HEK293 (cell line): ENCODE measurements at regions not wholly inside any gene's neighbourhood (a gene's known extent, or its start where the extent isn't known, plus 50 kb on each side); places are given as distances from the start of the nearest gene placed in this dataset.

Experiments used
- CTCF ChIA-PET: fragments of 350-600 bp; formaldehyde crosslinking; extraction: SDS; loops from one replicate; lab custom pipeline; 2021; ENCODE audit warnings: antibody characterized with exemption; lab: Yijun Ruan, JAX
- POLR2A ChIA-PET: fragments of 300-600 bp; formaldehyde crosslinking; extraction: SDS; loops from one replicate; lab custom pipeline; 2020; ENCODE audit warnings: antibody characterized with exemption, inconsistent platforms; lab: Yijun Ruan, JAX
- H3K27ac ChIP-seq: fragments of 200-500 bp; sonication (Bioruptor generic); 2 replicates; pipeline ENCODE4 v1.5.1; 2014; ENCODE audit warnings: low read depth, low read length, control low read depth, inconsistent platforms; ENCODE audit errors: extremely low read depth
- H3K36me3 ChIP-seq, 2 experiments: fragments of 200-500 bp in 1 of 2; sonication (Bioruptor generic) in 1 of 2; 1 replicate in 1 of 2; 2 replicates in 1 of 2; pipeline ENCODE4 v1.5.1; 2014 to 2017; ENCODE audit warnings: inconsistent platforms in 2 of 2, low read length in 2 of 2; ENCODE audit not compliant: control insufficient read depth in 2 of 2, insufficient read depth in 1 of 2
- H3K4me1 ChIP-seq: fragments of 200-500 bp; sonication (Bioruptor generic); 2 replicates; pipeline ENCODE4 v1.5.1; 2014; ENCODE audit warnings: mild to moderate bottlenecking, low read length, inconsistent platforms; ENCODE audit not compliant: control insufficient read depth, insufficient read depth
- H3K4me3 ChIP-seq: 2 replicates; pipeline ENCODE4 v1.5.1; 2011; ENCODE audit warnings: low read depth, mild to moderate bottlenecking, control low read depth, low read length, moderate library complexity
- H3K9me3 ChIP-seq: fragments of 200-500 bp; sonication (Bioruptor generic); 2 replicates; pipeline ENCODE4 v1.5.1; 2014; ENCODE audit warnings: low read depth, low read length, inconsistent platforms; ENCODE audit not compliant: control insufficient read depth, insufficient read depth
- EGR2 ChIP-seq: fragments of 450-650 bp; formaldehyde crosslinking; IDR thresholded peaks from 2 replicates; pipeline ENCODE4 v1.5.1; 2016; ENCODE audit warnings: low read depth, missing biosample characterization, missing genetic modification characterization
- OSR2 ChIP-seq: fragments of 450-650 bp; formaldehyde crosslinking; IDR thresholded peaks from 2 replicates; pipeline ENCODE4 v1.5.1; 2016; ENCODE audit warnings: missing biosample characterization, missing genetic modification characterization
- WT1 ChIP-seq: fragments of 450-650 bp; formaldehyde crosslinking; IDR thresholded peaks from 2 replicates; pipeline ENCODE4 v1.5.1; 2016; ENCODE audit warnings: missing biosample characterization, missing genetic modification characterization
- ZBTB21 ChIP-seq: fragments of 450-650 bp; formaldehyde crosslinking; IDR thresholded peaks from 2 replicates; pipeline ENCODE4 v1.5.1; 2017; ENCODE audit warnings: missing biosample characterization, missing genetic modification characterization
- ZBTB8A ChIP-seq: fragments of 450-650 bp; formaldehyde crosslinking; IDR thresholded peaks from 2 replicates; pipeline ENCODE4 v1.5.1; 2016; ENCODE audit warnings: missing biosample characterization, missing genetic modification characterization
- ZEB2 ChIP-seq: fragments of 450-650 bp; formaldehyde crosslinking; IDR thresholded peaks from 2 replicates; pipeline ENCODE4 v1.5.1; 2016; ENCODE audit warnings: missing biosample characterization, missing genetic modification characterization
- ZNF10 ChIP-seq: fragments of 450-650 bp; formaldehyde crosslinking; IDR thresholded peaks from 2 replicates; pipeline ENCODE4 v1.5.1; 2017; ENCODE audit warnings: missing biosample characterization, missing genetic modification characterization
- ZNF148 ChIP-seq: fragments of 450-650 bp; formaldehyde crosslinking; IDR thresholded peaks from 2 replicates; pipeline ENCODE4 v1.5.0; 2017; ENCODE audit warnings: missing biosample characterization, missing genetic modification characterization, borderline replicate concordance
- ZNF341 ChIP-seq: fragments of 450-650 bp; formaldehyde crosslinking; IDR thresholded peaks from 2 replicates; pipeline ENCODE4; 2016; ENCODE audit warnings: low read depth, missing biosample characterization, missing genetic modification characterization
- ZNF558 ChIP-seq: fragments of 450-650 bp; formaldehyde crosslinking; IDR thresholded peaks from 2 replicates; pipeline ENCODE4 v1.5.1; 2016; ENCODE audit warnings: missing biosample characterization, missing genetic modification characterization
- ZNF580 ChIP-seq: fragments of 450-650 bp; formaldehyde crosslinking; IDR thresholded peaks from 2 replicates; pipeline ENCODE4 v1.5.1; 2016; ENCODE audit warnings: missing biosample characterization, missing genetic modification characterization
- ZNF664 ChIP-seq: fragments of 450-650 bp; formaldehyde crosslinking; IDR thresholded peaks from 2 replicates; pipeline ENCODE4 v1.5.1; 2016; ENCODE audit warnings: missing biosample characterization, missing genetic modification characterization
- TF ChIP-seq, protein P1 (sequence below): fragments of 450-650 bp; formaldehyde crosslinking; conservative IDR thresholded peaks from 2 replicates; pipeline ENCODE4 v1.5.1; 2016; ENCODE audit warnings: low read depth, missing biosample characterization, missing genetic modification characterization
- TF ChIP-seq, protein P2 (sequence below): fragments of 450-650 bp; formaldehyde crosslinking; IDR thresholded peaks from 2 replicates; pipeline ENCODE4; 2016; ENCODE audit warnings: missing biosample characterization, missing genetic modification characterization

DNA sequence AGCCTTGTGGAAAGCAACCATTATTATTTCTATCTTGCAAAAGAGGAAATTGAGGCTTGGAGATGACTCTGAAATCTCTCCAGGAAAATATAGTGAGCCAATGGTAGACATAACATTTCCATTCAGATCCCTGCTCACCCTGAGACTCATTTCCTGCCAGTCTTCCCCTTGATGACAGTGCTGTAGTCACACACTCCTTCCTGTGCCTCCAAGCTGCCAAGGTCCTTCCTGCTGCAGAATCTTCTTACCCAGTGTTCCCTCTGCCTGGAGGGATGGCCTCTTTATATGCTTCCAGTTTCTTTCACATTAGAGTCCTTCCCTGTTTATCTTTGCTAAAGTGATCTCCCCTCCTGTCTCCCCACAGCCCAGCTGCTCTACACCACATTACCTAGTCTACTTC is 648.1 kb downstream of the TOX3 start:
- ChIA-PET CTCF (interaction anchor here (0.6 to 0.7 kb wide), 2 partner anchors 15 to 561 kb away, joined by 3 to 5 read pairs; no protein-coding TSS in a partner anchor), POLR2A (no interaction called here)
- Histone ChIP-seq H3K27ac (no peak overlapping the region), H3K36me3 (no peaks in the 10 kb centered on the region), H3K4me3 (no peak overlapping the region), H3K9me3 (no peaks in the 10 kb centered on the region), H3K4me1 (no peaks in the 10 kb centered on the region)
- no peak for TF ChIP-seq ZEB2 (tag by site-specific recombination)
- TF ChIP-seq ZNF558 (tag by site-specific recombination) = no peak

- CTCF ChIA-PET = interaction anchor here (0.6 kb wide), 1 partner anchor 53 kb away, joined by 3 read pairs; no protein-coding TSS in a partner anchor
- no peaks in the 10 kb centered on the region for H3K4me1 ChIP-seq
- TF ChIP-seq ZNF580 (tag by site-specific recombination) = no peak
- no peak for TF ChIP-seq ZNF10 (tag by site-specific recombination)
- TF ChIP-seq ZBTB8A (tag by site-specific recombination) = no peak
- no peak for TF ChIP-seq WT1 (tag by site-specific recombination)
- TF ChIP-seq ZNF148 (tag by site-specific recombination) = no peak
- no peak for TF ChIP-seq ZNF341 (tag by site-specific recombination)
- TF ChIP-seq EGR2 (tag by site-specific recombination) = no peak
- no peak for TF ChIP-seq OSR2 (tag by site-specific recombination)
- TF ChIP-seq ZNF664 (tag by site-specific recombination) = no peak
- TF ChIP-seq, protein P1, sequence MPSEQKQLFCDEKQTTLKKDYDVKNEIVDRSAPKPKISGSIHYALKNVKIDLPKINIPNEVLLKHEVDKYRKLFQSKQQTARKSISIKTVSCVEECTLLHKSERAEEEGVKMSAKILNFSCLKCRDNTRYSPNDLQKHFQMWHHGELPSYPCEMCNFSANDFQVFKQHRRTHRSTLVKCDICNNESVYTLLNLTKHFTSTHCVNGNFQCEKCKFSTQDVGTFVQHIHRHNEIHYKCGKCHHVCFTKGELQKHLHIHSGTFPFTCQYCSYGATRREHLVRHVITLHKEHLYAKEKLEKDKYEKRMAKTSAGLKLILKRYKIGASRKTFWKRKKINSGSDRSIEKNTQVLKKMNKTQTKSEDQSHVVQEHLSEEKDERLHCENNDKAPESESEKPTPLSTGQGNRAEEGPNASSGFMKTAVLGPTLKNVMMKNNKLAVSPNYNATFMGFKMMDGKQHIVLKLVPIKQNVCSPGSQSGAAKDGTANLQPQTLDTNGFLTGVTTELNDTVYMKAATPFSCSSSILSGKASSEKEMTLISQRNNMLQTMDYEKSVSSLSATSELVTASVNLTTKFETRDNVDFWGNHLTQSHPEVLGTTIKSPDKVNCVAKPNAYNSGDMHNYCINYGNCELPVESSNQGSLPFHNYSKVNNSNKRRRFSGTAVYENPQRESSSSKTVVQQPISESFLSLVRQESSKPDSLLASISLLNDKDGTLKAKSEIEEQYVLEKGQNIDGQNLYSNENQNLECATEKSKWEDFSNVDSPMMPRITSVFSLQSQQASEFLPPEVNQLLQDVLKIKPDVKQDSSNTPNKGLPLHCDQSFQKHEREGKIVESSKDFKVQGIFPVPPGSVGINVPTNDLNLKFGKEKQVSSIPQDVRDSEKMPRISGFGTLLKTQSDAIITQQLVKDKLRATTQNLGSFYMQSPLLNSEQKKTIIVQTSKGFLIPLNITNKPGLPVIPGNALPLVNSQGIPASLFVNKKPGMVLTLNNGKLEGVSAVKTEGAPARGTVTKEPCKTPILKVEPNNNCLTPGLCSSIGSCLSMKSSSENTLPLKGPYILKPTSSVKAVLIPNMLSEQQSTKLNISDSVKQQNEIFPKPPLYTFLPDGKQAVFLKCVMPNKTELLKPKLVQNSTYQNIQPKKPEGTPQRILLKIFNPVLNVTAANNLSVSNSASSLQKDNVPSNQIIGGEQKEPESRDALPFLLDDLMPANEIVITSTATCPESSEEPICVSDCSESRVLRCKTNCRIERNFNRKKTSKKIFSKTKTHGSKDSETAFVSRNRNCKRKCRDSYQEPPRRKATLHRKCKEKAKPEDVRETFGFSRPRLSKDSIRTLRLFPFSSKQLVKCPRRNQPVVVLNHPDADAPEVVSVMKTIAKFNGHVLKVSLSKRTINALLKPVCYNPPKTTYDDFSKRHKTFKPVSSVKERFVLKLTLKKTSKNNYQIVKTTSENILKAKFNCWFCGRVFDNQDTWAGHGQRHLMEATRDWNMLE (tag by site-specific recombination) = no peak
- TF ChIP-seq, all 188 proteins: peak for 0
- Histone ChIP-seq H3K9me3 (no peaks in the 10 kb centered on the region), H3K27ac (no peak overlapping the region), H3K4me3 (no peak overlapping the region), H3K36me3 (no peaks in the 10 kb centered on the region)
- POLR2A ChIA-PET = no interaction called here
Measured at GRCh38 chr16:51896013-51896412, 650.9 kb downstream of the TOX3 start.

DNA sequence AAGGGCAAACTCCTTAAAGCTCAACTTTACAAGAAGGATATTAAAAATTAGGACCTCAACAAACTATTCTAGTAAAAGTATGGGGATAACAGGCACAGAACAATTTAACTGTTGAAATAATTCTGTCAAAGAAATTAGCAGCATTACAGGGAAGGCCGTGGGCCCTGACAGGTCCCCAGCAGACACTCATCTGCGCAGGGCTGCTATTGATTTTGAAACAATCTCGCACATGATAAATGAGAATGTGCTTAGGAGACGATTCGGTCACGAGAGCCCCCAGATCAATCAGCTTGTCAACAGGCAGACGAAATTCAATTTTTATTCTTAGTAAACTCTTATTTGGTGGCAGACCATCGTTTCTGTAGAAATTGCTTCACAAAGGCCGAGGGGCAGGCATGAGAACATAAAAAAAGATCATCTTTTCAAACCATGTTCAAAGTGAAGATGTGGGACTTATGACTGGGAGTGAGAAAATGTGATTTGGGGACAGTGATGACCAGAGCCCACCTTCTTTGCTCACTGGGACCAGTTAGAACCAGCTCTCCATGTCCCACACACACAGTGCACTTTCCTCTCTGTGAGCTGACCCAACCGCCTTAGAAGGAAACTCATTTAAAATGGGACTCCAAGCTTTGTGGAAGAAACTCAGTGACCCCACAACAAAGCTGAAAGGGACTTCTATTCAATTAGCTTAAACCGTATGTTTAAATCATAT is 654.5 kb downstream of the TOX3 start:
- H3K27ac ChIP-seq = no peak overlapping the region
- no peaks in the 10 kb centered on the region for H3K9me3 ChIP-seq
- no peaks in the 10 kb centered on the region for H3K4me1 ChIP-seq
- ChIA-PET CTCF (interaction anchor here (0.5 kb wide), 1 partner anchor 694 kb away, joined by 3 read pairs; no protein-coding TSS in a partner anchor), POLR2A (no interaction called here)
- H3K36me3 ChIP-seq = no peaks in the 10 kb centered on the region
- no peak for TF ChIP-seq ZBTB21 (tag by site-specific recombination)
- TF ChIP-seq, protein P2, sequence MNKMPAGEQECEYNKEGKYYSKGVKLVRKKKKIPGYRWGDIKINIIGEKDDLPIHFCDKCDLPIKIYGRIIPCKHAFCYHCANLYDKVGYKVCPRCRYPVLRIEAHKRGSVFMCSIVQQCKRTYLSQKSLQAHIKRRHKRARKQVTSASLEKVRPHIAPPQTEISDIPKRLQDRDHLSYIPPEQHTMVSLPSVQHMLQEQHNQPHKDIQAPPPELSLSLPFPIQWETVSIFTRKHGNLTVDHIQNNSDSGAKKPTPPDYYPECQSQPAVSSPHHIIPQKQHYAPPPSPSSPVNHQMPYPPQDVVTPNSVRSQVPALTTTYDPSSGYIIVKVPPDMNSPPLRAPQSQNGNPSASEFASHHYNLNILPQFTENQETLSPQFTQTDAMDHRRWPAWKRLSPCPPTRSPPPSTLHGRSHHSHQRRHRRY = no peak
- H3K4me3 ChIP-seq = no peak overlapping the region
